Kidney tubule cell (primary cell): ENCODE measurements at regions not wholly inside any gene's neighbourhood (a gene's known extent, or its start where the extent isn't known, plus 50 kb on each side); places are given as distances from the start of the nearest gene placed in this dataset.

Experiments
- DNase-seq: peaks from one replicate; pipeline ENCODE4 v3.0.0-alpha.2; 2018; ENCODE audit warnings: low spot score

- peak; percentile 29 for DNase-seq
Measured at GRCh38 chr2:106572541-106573450, 85.6 kb downstream of the CD8B2 start.

DNA sequence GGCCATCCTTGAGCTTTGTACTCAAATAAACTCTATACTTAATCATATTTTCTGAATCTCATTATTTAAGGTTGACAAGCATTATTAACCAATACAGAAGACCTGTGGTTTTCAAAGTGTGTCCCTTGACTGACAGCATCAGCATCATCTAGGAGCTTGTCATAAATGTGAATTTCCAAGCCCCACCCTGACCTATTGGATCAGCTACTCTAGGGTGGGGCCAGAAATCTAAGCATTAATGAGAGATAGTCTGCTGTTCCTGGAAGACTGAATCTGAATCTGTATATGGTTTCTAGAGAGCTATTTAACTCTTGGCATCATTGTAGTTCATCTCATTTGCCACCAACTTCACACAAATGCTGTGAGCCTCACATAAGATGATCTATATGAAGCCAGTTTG, 86.6 kb downstream of the CD8B2 start:
- no peak for DNase-seq

DNA sequence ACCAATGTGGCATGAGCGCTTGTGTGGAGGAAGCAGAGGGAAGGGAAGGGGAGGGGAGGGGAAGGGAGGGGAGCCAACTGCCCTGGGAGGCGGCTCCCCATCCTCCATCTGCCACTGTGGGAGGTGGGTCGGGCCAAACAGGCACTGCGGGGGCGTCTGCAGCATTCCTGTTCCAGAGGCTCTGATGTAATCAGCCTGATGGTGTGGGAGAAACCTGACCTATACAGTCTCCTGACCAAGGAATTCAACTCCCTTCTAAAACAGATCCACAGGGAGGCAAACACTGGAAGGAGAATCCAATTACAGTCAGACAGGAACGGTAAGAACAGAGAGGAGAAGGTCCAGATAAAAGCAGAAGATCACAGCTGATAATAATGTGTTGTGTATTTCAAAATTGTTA, 88.8 kb downstream of the CD8B2 start:
- DNase-seq, result peak; percentile 50

DNA sequence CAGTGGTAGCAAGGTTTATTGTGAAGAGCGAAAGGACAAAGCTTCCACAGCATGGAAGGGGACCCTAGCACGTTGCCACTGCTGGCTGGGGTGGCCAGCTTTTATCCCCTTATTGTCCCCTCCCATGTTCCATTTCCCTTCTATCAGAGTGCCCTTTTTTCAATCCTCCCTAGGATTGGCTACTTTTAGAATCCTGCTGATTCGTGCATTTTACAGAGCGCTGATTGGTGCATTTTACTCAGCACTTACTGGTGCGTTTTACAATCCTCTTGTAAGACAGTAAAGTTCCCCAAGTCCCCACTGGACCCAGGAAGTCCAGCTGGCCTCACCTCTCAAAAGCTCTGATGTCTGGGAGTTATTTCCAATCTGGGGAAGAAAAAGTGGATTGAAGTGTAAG, 90.1 kb downstream of the CD8B2 start:
- no peak for DNase-seq

GRCh38 chr2:106579750-106580197, 92.6 kb downstream of the CD8B2 start:
- DNase-seq, result no peak

DNA sequence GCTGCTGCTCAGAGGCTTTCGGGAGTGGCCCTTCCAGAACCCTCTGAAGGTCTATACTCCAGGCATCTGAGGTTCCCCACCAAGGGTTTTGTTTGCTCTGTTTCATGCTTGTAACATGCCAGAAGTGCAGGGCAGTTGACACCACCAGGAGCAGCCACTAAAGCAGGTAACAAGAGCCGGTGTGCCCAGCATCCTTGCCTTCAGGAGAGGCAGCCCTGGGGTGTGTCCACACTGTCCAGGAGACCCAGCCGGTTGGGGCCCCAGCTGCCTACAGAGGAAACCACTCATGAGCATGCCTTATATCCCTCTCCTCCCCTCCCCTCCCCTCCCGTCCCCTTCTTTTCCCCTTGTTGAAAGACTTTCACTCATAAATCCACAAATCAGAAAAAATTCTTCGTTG, 93.1 kb downstream of the CD8B2 start:
- no peak for DNase-seq

GRCh38 chr2:106581328-106581727, 94.2 kb downstream of the CD8B2 start:
- no peak for DNase-seq

GRCh38 chr2:106581755-106582147, 94.6 kb downstream of the CD8B2 start:
- DNase-seq, result no peak

DNA sequence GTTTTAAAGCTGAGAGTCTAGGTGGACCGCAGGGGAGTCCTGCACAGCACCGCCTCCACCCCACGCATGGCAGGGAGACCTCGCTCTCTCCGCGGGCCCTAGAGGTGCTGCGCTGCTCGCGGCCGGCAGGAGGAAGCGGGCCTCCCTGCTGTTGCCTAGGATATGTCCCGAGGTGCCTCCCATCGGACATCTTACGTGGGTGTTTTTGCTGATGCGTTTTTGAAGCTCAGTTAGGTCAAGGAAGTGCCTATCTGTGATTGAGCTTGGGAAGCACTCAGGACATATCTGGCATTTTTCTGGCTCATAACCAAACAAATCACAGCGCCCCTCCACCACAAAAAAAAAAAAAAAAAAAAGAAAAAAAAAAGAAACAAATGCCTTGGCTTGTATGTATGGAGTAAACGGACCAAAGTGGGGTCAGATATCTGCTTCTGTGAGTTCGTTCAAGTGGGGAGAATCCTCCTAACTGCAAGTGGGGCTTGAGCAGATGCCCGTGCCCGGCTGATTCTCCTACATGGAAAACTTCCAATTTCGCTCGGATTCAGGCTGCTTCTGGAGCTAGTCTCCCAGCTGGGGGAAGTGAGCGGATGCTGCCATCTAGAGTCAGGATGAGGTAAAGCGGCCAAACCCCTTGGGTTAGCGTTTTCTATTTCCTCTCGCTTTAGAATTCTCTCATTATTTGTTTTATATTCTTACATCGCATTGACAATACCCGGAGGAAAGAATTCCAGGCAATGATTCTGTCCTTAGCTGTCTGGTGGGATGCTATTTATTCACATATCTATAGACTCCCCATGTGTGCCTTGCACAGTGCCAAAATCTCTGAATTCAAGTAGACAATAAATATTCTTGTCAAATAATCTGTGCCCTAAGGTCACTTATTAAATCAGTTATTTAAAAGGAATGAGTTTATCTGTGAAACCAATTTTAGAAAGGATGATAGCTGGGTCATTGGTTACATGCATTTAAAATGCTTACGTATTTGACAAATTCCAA, 95.3 kb downstream of the CD8B2 start:
- DNase-seq, result peak; percentile 75

- DNase-seq, result no peak
Measured at GRCh38 chr2:106584304-106584954, 97.3 kb downstream of the CD8B2 start.

GRCh38 chr2:106596844-106597243, 109.7 kb downstream of the CD8B2 start:
- DNase-seq, result no peak

DNA sequence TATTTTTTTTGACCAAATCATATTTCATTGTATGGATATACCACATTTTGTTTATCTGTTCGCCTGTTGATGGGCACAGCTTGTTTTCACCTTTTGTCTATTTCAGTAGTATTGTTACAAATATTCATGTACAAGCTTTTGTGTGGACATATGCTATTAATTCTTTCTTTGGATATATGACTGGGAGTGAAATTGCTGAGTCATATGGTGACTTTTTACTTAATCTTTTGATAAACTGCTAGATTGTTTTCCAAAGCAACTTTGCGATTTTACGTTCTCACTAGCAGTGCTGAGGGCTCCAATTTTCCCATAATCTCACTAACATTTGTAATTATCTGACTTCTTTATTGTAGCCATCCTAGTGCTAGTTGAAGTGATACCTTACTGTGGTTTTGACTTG, 112.4 kb downstream of the CD8B2 start:
- DNase-seq, result no peak

GRCh38 chr2:106602042-106602441, 114.9 kb downstream of the CD8B2 start:
- no peak for DNase-seq

DNA sequence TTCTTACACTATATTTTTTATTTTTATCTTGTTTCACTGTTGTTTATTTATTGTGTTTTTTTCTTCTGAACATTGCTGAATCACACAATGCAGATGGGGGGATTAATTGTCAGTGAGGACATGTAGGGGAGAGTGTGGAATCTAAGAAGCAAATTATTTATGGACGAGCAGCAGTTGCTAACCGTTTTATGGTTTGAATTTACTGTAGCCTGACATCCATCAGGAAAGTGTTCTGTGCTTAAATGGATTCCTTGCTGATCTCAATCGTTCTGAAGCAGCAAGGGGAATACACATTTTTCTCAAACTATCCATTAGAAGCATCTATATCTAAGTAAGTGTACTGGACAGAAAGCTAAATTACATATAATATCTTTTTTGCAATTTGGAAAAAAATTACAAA, 119.5 kb downstream of the CD8B2 start:
- DNase-seq, result no peak

GRCh38 chr2:106607371-106607770, 120.2 kb downstream of the CD8B2 start:
- no peak for DNase-seq

- no peak for DNase-seq
Measured at GRCh38 chr2:106609780-106610179, 122.6 kb downstream of the CD8B2 start.

DNA sequence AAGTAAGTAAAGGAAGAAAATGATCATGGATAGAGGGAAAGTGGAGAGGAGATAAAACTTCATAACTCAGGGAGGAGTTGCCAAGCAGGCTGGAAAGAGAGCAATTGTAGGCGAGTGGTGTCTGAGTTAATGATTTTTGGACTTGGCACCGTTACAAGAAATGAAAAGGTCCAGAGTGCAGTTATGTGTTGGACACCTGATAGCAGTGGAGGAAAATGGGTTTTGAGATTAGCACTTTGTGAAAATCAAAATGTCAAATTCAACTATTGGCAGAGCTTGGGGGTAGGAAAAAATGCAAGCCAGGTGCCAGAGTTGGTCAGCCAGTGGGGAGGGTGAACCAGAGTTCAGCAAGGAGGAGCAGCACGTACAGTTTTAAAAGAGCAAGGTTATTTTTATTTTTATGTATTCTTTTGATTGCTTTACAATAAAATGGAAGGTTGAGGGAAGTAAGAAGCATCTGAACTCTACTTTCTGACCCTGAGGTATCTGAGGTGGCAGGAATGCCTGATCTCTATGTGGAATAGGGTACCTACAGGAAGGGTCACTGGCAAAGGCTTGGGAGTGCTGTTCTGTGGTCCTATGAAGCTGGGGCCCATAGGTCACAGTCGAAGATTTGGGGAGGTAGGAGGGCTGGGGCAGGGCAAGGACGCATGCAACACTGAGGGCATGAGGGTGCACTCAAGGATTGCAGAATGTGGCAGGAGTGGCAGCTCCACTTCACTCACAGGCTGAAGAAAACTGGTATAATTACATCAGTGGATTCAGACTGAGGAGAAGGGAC, 127.5 kb downstream of the CD8B2 start:
- DNase-seq, result peak; percentile 34

DNA sequence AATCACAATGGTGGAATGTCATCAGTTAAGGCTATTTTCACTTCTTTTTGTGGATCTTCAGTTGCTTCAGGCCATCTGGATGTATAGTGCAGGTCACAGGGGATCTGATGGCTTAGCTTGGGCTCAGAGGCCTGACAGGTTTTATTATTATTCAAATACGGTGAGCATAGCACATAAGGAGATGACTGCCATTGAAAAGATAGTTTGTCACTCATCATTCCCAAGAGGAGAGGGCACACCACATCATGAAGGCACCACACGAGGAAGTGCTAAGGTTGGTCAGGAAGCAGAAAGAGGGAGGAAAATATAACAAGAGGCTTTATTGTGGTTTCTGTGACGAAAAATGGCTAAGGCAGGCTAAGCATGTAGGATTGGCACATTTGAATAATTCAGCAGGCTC, 131.4 kb downstream of the CD8B2 start:
- no peak for DNase-seq

- DNase-seq, result no peak
Measured at GRCh38 chr2:106623456-106623855, 136.3 kb downstream of the CD8B2 start.

DNA sequence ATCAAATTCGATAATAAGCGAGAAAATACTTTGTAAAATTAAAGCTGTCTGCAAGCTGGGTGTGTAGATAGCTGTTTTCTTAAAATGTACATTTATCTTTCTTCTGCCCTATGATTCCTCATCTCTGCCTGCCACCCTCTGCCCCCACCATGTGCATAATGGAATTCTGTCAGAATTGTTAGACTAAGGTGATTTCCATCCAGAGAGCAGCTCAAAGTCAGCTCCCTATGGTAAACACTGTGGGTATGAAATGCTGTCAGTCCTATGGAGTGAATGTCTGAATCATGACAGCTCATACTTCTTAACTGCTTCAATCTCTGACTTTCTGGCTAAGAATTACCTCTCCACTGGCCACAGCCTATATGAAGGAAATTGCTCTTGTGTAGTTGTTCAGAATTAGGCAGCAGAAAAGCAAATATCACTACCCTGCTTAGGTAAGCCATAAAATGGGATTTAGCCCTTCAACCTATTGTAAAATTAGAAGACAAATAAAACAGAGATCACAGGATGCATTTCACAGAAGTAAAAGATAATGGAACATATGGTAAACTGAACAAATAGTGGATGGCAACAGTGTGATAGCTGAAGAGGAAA, 137.7 kb downstream of the CD8B2 start:
- no peak for DNase-seq

- DNase-seq, result no peak
Measured at GRCh38 chr2:106628377-106628776, 141.2 kb downstream of the CD8B2 start.
